Fibroblast of lung (primary cell): ENCODE measurements at regions not wholly inside any gene's neighbourhood (a gene's known extent, or its start where the extent isn't known, plus 50 kb on each side); places are given as distances from the start of the nearest gene placed in this dataset.

ENCODE experiments used
- CTCF ChIP-seq, 2 donors: IDR thresholded peaks in 1 of 2; conservative IDR thresholded peaks in 1 of 2; 1 replicate in 1 of 2; 2 replicates in 1 of 2; pipeline ENCODE4 v1.5.1; 2011 to 2012; ENCODE audit warnings: low read length in 2 of 2, control low read depth in 1 of 2, inconsistent platforms in 1 of 2, low read depth in 1 of 2, mild to moderate bottlenecking in 1 of 2
- EZH2 ChIP-seq: IDR thresholded peaks from 2 replicates; pipeline ENCODE4 v1.5.1; 2012; ENCODE audit warnings: low read length, control low read depth, mild to moderate bottlenecking; ENCODE audit errors: missing control alignments

- TF ChIP-seq CTCF (conservative IDR thresholded peaks at IDR 0.05 in 1 of 2, IDR thresholded peaks at IDR 0.05 in 1 of 2; ENCODE audit: low read depth in 1 of 2, low read length in 2 of 2): no peak
- TF ChIP-seq EZH2: no peak
These were observed 585.0 kb downstream of the KIF4B start for GRCh38 chr5:155598552-155598951.
